HG03280 (cell line): ENCODE measurements at regions not wholly inside any gene's neighbourhood (a gene's known extent, or its start where the extent isn't known, plus 50 kb on each side); places are given as distances from the start of the nearest gene placed in this dataset.
"Not testable (repeated sequence)": the region's sequence is repeated elsewhere in the genome, so short reads cannot be mapped to it uniquely, and the experiment has no call there.

ENCODE experiments used
- ATAC-seq: cut with Tn5 transposase; IDR thresholded peaks from one replicate; pipeline ENCODE4 v1.9.1; 2021; ENCODE audit warnings: mild to moderate bottlenecking, moderate library complexity; ENCODE audit not compliant: unreplicated experiment

DNA sequence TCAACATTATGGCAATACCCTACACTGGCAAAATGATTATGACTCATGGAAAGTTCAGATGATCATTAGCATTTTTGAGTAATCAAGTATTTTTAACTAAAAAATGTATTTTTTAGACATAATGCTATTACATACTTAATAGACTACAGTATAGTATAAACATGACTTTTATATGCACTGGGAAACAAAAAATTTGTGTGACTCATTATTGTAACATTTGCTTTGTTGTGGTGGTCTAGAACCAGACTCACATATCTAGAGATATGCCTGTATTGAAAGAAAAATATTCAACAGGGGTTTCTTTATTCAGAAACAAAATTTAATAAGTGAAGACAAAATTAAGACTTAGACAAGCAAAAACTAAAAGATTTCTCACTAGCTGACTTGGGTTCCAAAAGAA is 385.3 kb upstream of the RIOK2 start:
- no peak for ATAC-seq

DNA sequence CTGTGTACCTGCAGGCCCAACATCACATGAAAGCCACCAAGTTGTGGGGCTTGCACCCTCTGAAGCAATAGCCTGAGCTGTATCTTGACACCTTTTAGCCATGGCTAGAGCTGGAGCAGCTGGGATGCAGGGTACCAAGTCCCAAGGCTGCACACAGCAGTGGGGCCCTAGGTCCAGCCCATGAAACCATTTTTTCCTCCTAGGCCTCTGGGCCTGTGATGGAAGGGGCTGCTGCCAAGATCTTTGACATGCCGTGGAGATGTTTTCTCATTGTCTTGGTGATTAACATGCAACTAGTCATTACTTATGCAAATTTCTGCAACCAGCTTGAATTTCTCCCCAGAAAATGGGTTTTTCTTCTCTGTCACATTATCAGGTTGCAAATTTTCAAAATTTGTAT is 387.2 kb upstream of the RIOK2 start:
- no peak for ATAC-seq

DNA sequence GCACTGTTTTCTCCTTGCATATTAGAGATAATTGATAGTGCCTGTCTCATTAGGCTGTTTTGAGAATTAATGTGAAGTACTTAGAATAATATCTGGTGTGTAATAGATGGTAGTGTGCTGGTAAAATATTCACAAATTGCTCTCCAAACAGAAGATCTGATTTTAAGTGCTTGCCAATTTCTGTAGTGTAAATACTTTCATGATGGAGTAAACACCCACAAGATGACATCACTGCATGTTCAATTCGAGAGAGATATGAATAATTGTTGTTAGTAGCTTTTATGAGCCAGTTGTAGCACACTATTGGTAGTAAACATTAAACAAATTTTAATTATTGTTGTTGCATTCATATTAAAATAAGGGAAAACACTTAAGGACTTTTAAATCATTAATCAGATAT is 392.3 kb upstream of the RIOK2 start:
- no peak for ATAC-seq

DNA sequence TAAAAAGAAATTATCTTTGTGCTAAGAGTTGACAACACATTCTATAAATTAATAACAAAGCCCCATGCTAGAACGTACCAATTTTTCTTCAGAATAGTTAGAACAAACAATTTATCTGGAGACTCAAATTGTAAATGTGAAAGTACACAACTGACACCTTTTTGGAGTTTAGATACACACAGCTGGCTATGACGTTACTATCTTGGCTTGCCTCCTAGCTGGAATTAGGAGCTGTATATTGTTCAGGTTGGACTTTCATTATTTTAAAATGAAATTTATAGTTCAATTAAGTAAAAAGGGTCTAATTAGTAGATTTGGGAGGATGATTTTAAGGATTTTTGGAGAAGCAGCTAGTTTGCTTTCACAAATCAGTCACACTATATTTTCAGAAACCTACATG is 393.9 kb upstream of the RIOK2 start:
- no peak for ATAC-seq

DNA sequence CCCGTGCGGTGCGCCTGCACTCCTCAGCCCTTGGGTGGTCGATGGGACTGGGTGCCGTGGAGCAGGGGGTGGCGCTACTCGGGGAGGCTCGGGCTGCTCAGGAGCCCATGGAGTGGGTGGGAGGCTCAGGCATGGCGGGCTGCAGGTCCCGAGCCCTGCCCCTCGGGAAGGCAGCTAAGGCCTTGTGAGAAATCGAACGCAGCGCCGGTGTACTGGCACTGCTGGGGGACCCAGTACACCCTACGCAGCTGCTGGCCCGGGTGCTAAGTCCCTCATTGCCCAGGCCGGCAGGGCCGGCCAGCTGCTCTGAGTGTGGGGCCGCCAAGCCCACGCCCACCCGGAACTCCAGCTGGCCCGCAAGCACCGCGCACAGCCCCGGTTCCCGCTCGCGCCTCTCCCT is 396.9 kb upstream of the RIOK2 start:
- ATAC-seq: not testable (repeated sequence)

DNA sequence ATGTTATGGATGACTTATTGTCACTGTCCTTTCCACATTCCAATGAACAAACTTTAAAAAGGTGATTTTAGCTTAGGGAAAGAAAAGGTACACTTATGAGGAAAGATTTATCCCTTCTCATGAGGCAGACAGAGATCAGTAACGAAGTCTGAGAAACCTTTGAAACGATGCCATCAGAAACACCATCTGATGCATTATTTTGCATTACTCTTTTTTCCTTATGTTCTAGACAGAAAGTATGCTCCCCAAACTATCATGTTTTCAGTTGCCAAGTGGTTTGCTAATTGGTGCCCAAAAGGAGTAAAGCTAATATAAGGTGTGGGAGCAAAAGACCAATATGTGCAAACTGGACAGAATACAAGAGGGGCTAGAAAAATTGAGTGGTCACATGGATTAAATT is 397.7 kb upstream of the RIOK2 start:
- ATAC-seq: no peak

DNA sequence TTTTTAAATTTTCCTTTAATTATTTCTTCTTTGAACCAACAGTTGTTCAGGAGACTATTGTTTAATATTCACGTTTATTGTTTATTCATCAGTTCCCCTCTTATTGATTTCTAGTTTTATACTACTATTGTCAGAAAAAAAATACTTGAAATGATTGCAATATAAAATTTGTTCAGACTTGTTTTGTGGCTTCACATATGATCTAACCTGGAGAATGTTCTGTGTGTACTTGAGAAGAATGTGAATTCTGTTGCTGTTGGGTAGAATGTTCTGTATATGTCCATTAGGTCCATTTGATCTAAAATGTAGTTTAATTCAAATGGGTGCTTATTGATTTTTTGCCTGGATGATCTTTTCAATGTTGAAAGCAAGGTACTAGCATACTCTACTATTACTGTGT is 408.7 kb upstream of the RIOK2 start:
- ATAC-seq: no peak

DNA sequence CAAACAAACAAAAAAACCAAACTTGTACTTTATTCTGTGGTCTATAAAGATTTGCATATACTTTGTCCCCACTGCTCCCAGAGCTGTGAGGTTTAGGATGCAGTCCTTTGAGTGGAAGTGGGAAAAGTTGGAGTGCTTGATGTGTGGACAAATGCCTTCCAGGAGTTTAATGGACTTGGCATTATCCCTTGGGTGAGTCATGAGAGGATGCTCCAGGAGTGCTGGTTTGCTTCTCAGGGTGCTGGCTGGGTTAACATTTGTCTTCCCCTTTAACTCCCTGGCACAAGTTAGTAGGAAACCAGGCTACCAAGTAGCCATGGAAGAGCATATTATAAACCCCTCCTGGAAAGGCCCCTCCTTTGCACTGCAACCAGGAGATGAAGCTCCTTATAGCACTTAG is 417.4 kb upstream of the RIOK2 start:
- ATAC-seq: no peak

DNA sequence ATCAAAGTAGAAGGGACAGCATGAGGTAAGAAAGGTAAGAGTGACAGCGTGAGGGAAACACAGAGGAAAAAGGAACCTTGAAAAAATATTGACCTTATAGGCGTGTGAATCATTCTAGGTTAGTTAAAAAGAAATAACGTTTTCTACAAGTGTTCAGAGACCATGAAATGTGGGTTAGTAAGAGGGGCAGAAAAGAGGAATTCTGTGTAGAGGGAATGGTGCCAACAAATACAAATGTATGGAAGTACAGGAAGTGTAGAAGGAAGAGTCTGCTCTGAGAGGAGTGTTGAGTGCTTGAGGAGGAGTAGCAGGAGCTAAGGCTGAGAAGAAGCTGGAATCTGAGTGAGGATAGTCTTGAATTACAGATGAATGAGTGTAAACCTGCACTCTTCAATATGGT is 418.6 kb upstream of the RIOK2 start:
- ATAC-seq: no peak

DNA sequence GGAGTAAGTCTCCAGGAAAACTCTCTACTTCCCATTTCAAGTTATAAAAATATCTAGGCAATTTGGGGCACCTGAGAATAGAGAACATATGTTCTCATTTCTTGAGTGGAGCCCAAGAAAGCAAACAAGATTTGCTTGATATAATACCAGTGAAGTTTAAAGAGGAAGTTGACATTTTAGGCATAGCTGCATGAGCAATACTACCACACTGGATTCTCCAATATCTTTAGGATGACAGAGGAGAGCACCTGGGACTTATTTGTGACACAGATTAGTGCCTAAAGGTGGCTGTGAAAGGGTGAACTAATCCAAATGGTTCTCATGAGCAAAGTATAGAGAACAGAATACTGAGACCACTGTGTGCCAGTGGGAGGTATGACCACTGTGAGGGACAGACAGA is 423.5 kb upstream of the RIOK2 start:
- no peak for ATAC-seq

DNA sequence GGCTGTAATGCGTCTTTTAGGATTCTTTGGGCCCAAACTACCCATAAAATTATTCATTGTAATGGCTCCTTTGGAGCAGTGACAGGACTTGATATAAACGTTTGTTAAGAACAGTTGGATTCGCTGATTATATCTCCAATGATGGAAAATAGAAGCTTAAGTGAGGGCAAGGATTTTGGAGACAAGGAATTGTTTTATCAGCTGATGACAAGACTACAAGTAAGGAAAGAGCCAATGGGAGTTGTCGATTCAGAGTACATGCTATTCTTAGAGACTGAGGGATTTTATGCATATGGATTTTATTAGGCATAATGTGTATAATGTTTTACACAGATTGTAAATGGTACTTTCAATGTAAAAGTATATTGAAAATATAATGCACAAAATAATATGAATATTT is 425.5 kb upstream of the RIOK2 start:
- no peak for ATAC-seq

DNA sequence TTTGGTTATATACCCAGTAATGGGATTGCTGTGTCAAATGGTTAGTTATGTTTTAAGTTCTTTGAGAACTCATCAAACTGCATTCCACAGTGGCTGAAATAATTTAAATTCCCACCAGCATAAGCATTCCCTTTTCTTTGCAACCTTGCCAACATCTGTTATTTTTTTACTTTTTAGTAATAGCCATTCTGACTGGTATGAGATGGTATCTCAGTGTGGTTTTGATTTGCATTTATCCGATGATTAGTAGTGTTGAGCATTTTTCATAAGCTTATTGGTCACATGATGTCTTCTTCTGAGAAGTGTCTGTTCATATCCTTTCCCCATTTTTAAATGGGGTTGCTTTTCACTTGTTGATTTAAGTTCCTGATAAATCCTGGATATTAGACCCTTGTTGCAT is 435.7 kb upstream of the RIOK2 start:
- no peak for ATAC-seq

DNA sequence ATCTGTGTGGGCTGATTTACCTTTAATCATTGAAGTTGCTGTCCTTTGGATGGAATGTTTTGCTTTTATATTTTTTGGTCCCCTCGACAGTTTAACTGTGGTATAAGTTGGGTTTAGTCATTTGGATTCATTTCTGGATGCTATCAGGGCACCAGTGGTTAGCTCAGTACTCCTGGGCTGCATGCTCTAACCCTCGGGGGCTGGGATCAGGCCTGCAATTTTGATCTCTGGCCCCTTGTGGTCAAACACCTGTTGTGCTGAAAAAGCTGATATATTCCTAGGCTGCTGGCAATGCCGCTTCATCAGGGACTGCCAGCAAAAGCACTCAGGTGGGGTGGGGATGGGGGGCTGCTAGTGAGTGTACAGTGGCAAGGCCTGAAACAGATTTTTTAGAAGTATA is 440.4 kb upstream of the RIOK2 start:
- no peak for ATAC-seq

DNA sequence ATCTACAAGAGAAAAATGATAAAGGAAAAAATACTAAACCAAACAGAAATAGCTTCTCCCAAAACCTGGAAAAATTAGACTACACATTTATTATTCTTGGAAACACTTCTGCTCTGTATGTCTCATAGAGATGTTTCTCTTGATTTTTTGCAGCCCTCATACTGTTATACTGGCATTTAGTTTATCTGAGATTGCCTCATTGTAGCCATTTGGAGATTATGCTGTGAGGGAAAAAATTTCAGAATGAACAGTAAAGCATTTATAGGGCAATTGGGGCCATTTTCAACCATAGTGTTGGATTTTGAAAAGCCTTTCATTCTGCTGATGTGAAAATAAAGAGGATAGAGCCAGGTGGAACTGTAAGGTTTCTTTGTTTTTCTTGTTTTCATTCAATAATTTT is 441.8 kb upstream of the RIOK2 start:
- ATAC-seq: no peak

DNA sequence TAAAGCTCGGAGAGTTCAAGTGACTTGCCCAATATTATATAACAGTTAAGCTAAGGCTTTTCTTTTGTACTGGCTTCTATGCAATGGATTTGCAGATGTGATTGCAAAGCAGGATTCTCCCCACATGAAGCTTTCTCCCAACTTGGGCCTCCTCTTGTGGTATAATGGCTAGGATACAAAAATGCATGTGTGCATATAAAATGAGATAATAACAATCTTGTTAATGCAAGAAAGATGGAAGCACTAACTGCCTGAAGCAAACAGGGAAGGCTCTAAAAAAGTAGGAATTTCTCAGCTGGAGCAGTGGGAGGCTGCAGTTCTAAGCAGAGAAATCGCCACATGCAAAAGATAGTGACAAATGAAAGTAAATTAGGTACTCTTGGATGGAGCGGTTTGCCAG is 444.2 kb upstream of the RIOK2 start:
- no peak for ATAC-seq

DNA sequence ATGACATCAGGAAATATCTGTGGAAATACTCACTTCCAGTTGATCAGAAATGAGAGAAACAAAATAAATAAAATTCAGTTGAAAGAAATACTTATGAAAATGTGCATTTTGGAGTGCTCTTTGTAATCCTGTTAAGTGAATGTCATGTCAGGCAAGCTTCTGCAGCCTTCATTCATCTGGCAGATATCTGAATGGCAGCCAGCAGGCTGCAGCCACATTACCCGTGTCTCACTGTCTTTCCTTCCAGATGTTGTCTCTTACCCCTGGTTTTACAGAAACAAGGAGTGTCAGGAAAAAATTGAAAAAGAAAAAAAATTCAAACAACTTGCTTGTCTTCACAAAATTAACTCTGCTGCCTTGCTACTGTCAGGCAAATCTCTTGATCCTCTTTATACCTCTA is 445.0 kb upstream of the RIOK2 start:
- no peak for ATAC-seq

DNA sequence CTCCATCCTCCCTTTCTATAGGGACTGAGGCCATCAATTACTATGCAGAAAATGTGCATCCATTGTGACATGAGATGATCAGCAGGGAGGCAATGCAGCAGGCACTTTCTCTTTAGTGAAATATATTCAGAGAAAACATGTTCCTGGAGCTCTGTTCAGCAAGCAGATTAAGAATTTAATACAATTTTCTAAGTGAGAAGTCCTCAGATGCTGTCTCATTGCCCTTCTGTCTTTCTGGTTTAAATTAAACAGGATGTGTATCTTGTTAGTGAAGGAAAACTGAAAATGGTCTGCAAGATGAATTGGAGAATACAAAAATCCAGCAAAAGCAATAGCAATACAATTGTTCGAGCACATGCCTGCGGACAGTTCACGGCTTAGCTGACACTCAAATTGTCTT is 445.8 kb upstream of the RIOK2 start:
- no peak for ATAC-seq

DNA sequence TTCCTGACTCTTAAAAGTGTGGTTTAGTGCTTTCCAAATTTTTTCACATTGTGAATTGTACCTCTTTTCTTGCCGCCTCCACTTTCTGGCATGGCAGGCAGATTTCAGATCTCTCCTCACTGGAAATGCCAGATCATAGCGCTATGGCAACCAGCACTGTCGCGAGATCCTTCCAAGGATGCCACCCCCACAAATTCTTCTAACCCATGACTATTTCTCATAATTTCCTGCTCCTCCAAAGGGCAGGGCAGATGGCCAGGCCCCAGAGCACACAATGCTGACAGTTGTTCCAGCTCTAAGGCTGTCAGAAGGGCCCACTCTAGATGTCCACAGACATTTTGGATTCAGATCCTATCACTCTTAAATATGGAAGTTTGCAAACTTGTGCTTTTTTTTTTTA is 446.2 kb upstream of the RIOK2 start:
- no peak for ATAC-seq

DNA sequence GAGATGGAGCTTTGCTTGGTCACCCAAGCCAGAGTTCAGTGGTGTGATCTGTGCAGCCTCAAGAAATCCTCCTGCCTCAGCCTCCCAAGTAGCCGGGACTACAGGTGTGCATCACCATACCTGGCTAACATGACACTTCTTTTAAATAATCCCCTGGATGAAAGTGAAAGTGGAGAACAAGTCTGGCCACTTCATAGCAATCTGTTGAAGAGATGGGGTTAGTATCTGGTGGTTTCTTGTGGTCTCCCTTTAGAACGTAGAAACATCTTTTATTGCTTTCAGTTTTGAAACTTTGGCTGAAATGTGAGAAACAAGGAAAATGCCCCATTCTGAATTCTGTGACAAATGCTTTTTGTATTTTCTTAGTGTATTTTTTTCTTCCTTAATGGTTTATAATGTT is 452.5 kb upstream of the RIOK2 start:
- no peak for ATAC-seq

DNA sequence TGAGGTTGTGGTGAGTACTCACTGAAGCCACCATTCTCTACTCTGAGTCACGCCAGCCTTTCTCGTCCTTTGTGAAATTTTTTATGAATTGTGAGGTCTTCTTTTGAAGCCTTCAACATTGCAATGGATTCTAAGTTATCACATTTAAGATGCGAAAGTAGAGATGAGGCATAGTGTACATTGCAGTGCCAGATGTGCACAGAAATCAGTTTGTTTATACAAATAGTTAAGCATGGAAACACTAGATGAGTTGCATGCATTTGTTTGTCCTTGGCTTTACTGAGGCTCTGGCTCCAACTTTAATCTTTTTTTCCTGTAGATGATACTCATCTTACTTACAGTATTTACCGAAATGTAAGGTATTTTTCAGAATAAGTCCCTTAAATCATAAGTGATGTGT is 453.7 kb upstream of the RIOK2 start:
- no peak for ATAC-seq

DNA sequence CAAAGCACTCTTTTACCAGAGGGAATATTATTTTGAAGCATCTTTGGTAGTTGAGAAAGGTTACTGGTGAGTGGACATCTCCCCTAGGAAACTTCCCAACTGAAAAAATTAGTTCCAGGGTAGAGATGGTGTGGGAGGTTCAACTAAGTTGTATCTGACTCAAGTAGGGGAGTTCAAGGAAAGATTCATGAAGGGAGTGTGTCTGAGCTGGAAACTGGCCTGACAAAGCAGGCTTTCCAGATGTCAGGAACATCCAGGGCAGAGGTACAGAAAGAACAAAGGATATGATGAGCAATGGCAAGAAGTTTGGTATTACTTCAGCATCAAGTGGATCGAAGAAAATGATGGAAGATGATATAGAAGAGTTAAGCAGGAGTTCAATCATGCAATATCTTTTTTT is 458.0 kb upstream of the RIOK2 start:
- ATAC-seq: no peak

DNA sequence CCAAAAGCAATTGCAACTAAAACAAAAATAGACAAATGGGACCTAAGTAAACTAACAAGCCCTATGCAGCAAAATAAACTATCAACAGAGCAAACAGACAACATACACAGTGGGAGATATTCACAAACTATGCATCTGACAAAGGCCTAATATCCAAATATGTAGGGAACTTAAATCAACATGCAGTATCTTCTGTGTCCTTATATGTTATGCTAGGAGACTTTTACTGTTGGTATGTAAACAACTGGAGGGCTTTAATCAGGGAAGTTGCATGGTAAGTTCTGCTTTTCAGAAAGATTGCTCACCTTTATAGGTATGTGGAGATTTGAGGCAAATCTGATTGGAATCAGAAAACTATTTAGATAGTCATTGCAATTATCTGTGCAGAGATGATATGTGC is 461.2 kb upstream of the RIOK2 start:
- ATAC-seq: no peak

DNA sequence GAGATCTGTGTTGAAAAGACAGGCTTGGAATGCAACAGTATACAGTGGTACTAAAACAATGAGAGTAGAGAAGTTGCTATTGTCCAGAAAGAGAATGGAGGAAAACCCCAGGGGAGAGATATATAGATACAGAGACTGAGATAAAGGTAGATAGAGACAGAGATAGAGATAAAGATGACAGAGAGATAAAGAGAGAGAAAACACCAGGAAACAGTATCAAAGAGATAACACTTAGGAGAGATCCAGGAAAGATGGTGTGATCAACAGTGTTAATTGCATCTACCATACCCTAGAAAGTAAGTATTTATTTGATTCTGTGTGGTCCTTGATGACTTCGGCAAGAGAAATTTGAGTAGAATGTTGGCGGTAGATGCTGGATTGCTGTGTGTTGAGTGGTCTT is 461.8 kb upstream of the RIOK2 start:
- no peak for ATAC-seq

DNA sequence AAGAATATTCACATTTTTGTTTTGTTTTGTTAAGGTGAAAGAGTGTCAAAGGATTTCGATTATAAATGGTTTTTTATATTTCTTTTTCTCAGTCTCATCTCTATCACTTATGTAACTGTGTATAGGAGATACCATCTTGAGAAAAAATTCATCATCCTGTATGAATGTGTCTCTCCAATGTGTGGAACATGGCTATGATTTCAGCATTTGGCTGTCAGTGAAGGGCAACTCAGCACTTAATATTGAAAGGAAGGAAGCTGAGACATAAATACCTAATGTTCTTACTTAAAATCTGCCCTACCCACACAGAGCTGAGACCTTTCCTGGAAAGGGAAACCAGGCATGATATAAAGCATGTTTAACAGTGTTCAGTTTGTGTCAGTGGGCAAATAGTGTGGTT is 474.2 kb upstream of the RIOK2 start:
- ATAC-seq: no peak
